HEK293 (cell line): ENCODE measurements at regions not wholly inside any gene's neighbourhood (a gene's known extent, or its start where the extent isn't known, plus 50 kb on each side); places are given as distances from the start of the nearest gene placed in this dataset.

Experiments
- CTCF ChIA-PET: fragments of 350-600 bp; formaldehyde crosslinking; extraction: SDS; loops from one replicate; lab custom pipeline; 2021; ENCODE audit warnings: antibody characterized with exemption; lab: Yijun Ruan, JAX
- POLR2A ChIA-PET: fragments of 300-600 bp; formaldehyde crosslinking; extraction: SDS; loops from one replicate; lab custom pipeline; 2020; ENCODE audit warnings: antibody characterized with exemption, inconsistent platforms; lab: Yijun Ruan, JAX
- H3K27ac ChIP-seq: fragments of 200-500 bp; sonication (Bioruptor generic); 2 replicates; pipeline ENCODE4 v1.5.1; 2014; ENCODE audit warnings: low read depth, low read length, control low read depth, inconsistent platforms; ENCODE audit errors: extremely low read depth
- H3K36me3 ChIP-seq, 2 experiments: fragments of 200-500 bp in 1 of 2; sonication (Bioruptor generic) in 1 of 2; 1 replicate in 1 of 2; 2 replicates in 1 of 2; pipeline ENCODE4 v1.5.1; 2014 to 2017; ENCODE audit warnings: inconsistent platforms in 2 of 2, low read length in 2 of 2; ENCODE audit not compliant: control insufficient read depth in 2 of 2, insufficient read depth in 1 of 2
- H3K4me1 ChIP-seq: fragments of 200-500 bp; sonication (Bioruptor generic); 2 replicates; pipeline ENCODE4 v1.5.1; 2014; ENCODE audit warnings: mild to moderate bottlenecking, low read length, inconsistent platforms; ENCODE audit not compliant: control insufficient read depth, insufficient read depth
- H3K4me3 ChIP-seq: 2 replicates; pipeline ENCODE4 v1.5.1; 2011; ENCODE audit warnings: low read depth, mild to moderate bottlenecking, control low read depth, low read length, moderate library complexity
- H3K9me3 ChIP-seq: fragments of 200-500 bp; sonication (Bioruptor generic); 2 replicates; pipeline ENCODE4 v1.5.1; 2014; ENCODE audit warnings: low read depth, low read length, inconsistent platforms; ENCODE audit not compliant: control insufficient read depth, insufficient read depth
- EGR2 ChIP-seq: fragments of 450-650 bp; formaldehyde crosslinking; IDR thresholded peaks from 2 replicates; pipeline ENCODE4 v1.5.1; 2016; ENCODE audit warnings: low read depth, missing biosample characterization, missing genetic modification characterization
- SALL2 ChIP-seq: fragments of 450-650 bp; formaldehyde crosslinking; IDR thresholded peaks from 2 replicates; pipeline ENCODE4 v1.5.0; 2017; ENCODE audit warnings: missing biosample characterization, mild to moderate bottlenecking, missing genetic modification characterization, borderline replicate concordance
- TRIM28 ChIP-seq: IDR thresholded peaks from 2 replicates; pipeline ENCODE4 v1.6.1; 2011; ENCODE audit warnings: low read length, control low read depth, borderline replicate concordance
- TSHZ1 ChIP-seq: fragments of 450-650 bp; formaldehyde crosslinking; IDR thresholded peaks from 2 replicates; pipeline ENCODE4 v1.5.1; 2016; ENCODE audit warnings: missing biosample characterization, missing genetic modification characterization, borderline replicate concordance
- ZBTB10 ChIP-seq: fragments of 450-650 bp; formaldehyde crosslinking; IDR thresholded peaks from 2 replicates; pipeline ENCODE4 v1.5.1; 2016; ENCODE audit warnings: missing biosample characterization, missing genetic modification characterization
- ZBTB11 ChIP-seq: fragments of 450-650 bp; formaldehyde crosslinking; conservative IDR thresholded peaks from 2 replicates; pipeline ENCODE4 v1.5.1; 2016; ENCODE audit warnings: low read depth, missing biosample characterization, missing genetic modification characterization
- ZBTB20 ChIP-seq: fragments of 450-650 bp; formaldehyde crosslinking; IDR thresholded peaks from 2 replicates; pipeline ENCODE4 v1.5.1; 2016; ENCODE audit warnings: missing biosample characterization, missing genetic modification characterization
- ZBTB44 ChIP-seq: fragments of 450-650 bp; IDR thresholded peaks from 2 replicates; pipeline ENCODE4 v1.5.1; 2018; ENCODE audit warnings: missing biosample characterization, mild to moderate bottlenecking, missing genetic modification characterization
- ZFHX2 ChIP-seq: fragments of 450-650 bp; formaldehyde crosslinking; conservative IDR thresholded peaks from 2 replicates; pipeline ENCODE4 v1.5.1; 2016; ENCODE audit warnings: missing biosample characterization, missing genetic modification characterization
- ZIC2 ChIP-seq: fragments of 450-650 bp; formaldehyde crosslinking; IDR thresholded peaks from 2 replicates; pipeline ENCODE4 v1.5.1; 2016; ENCODE audit warnings: missing biosample characterization, missing genetic modification characterization
- ZNF16 ChIP-seq: fragments of 450-650 bp; formaldehyde crosslinking; IDR thresholded peaks from 2 replicates; pipeline ENCODE4 v1.5.1; 2016; ENCODE audit warnings: low read depth, missing biosample characterization, missing genetic modification characterization
- ZNF19 ChIP-seq: fragments of 450-650 bp; formaldehyde crosslinking; IDR thresholded peaks from 2 replicates; pipeline ENCODE4; 2016; ENCODE audit warnings: missing biosample characterization, missing genetic modification characterization, low read depth
- ZNF248 ChIP-seq: fragments of 450-650 bp; formaldehyde crosslinking; IDR thresholded peaks from 2 replicates; pipeline ENCODE4 v1.5.1; 2017; ENCODE audit warnings: missing biosample characterization, missing genetic modification characterization
- ZNF311 ChIP-seq: fragments of 450-650 bp; formaldehyde crosslinking; IDR thresholded peaks from 2 replicates; pipeline ENCODE4 v1.5.1; 2017; ENCODE audit warnings: missing biosample characterization, missing genetic modification characterization, borderline replicate concordance
- ZNF391 ChIP-seq: fragments of 450-650 bp; formaldehyde crosslinking; IDR thresholded peaks from 2 replicates; pipeline ENCODE4 v1.5.1; 2016; ENCODE audit warnings: low read depth, missing biosample characterization, missing genetic modification characterization, borderline replicate concordance
- ZNF529 ChIP-seq: fragments of 450-650 bp; formaldehyde crosslinking; IDR thresholded peaks from 2 replicates; pipeline ENCODE4 v1.5.1; 2017; ENCODE audit warnings: missing genetic modification characterization, missing biosample characterization; ENCODE audit not compliant: insufficient replicate concordance
- ZNF596 ChIP-seq: fragments of 450-650 bp; IDR thresholded peaks from 2 replicates; pipeline ENCODE4 v1.5.0; 2018; ENCODE audit warnings: missing biosample characterization, mild to moderate bottlenecking, missing genetic modification characterization, moderate library complexity
- ZNF677 ChIP-seq: fragments of 450-650 bp; IDR thresholded peaks from 2 replicates; pipeline ENCODE4 v1.5.0; 2018; ENCODE audit warnings: missing biosample characterization, mild to moderate bottlenecking, missing genetic modification characterization, moderate library complexity
- TF ChIP-seq, protein P1 (sequence below): fragments of 450-650 bp; formaldehyde crosslinking; IDR thresholded peaks from 2 replicates; pipeline ENCODE4 v1.5.1; 2017; ENCODE audit warnings: missing biosample characterization, missing genetic modification characterization

- CTCF ChIA-PET: interaction anchor here (0.6 to 1.2 kb wide), 2 partner anchors 66 to 213 kb away, joined by 3 read pairs; no protein-coding TSS in a partner anchor
- no peaks in the 10 kb centered on the region for H3K4me1 ChIP-seq
- H3K27ac ChIP-seq: no peak overlapping the region
- H3K4me3 ChIP-seq: no peak overlapping the region
- POLR2A ChIA-PET: no interaction called here
- peak; percentile 89 for TF ChIP-seq EGR2 (tag by site-specific recombination)
- no peak for TF ChIP-seq ZNF677
- no peak for TF ChIP-seq ZNF529 (tag by site-specific recombination)
- no peak for TF ChIP-seq TRIM28
- TF ChIP-seq ZFHX2 (tag by site-specific recombination): peak; percentile 90
- no peak for TF ChIP-seq ZBTB44
- no peak for TF ChIP-seq ZBTB11 (tag by site-specific recombination)
- no peak for TF ChIP-seq SALL2 (tag by site-specific recombination)
- no peak for TF ChIP-seq ZNF391 (tag by site-specific recombination)
- TF ChIP-seq ZIC2 (tag by site-specific recombination): peak; percentile 74
- no peak for TF ChIP-seq ZNF248 (tag by site-specific recombination)
- H3K36me3 ChIP-seq: no peaks in the 10 kb centered on the region
- no peaks in the 10 kb centered on the region for H3K9me3 ChIP-seq
Observed at GRCh38 chr20:50398821-50399554, 111.2 kb upstream of the PTPN1 start.

DNA sequence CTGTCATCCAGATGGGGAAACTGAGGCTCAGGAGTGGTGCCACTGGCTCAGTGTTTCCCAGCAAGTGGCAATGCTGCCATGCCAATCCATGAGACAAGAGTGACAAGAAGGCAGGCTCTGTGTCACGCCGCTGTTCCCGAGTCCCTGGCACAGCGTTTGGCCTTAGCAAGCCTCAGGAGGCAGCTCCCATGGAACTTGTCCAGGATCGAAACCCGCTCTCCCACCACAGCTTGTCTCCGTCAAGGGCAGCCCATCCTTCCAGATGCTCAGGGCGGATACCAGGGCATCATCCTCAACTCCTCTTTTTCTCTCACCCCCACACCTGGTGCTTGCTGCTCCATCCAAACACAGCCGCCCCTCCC is 110.6 kb upstream of the PTPN1 start:
- ChIA-PET CTCF (interaction anchor here (0.6 to 1.2 kb wide), 2 partner anchors 65 to 214 kb away, joined by 3 read pairs; no protein-coding TSS in a partner anchor), POLR2A (no interaction called here)
- Histone ChIP-seq H3K4me1 (no peaks in the 10 kb centered on the region), H3K9me3 (no peaks in the 10 kb centered on the region), H3K4me3 (no peak overlapping the region), H3K27ac (no peak overlapping the region), H3K36me3 (no peaks in the 10 kb centered on the region)
- TF ChIP-seq, protein P1, sequence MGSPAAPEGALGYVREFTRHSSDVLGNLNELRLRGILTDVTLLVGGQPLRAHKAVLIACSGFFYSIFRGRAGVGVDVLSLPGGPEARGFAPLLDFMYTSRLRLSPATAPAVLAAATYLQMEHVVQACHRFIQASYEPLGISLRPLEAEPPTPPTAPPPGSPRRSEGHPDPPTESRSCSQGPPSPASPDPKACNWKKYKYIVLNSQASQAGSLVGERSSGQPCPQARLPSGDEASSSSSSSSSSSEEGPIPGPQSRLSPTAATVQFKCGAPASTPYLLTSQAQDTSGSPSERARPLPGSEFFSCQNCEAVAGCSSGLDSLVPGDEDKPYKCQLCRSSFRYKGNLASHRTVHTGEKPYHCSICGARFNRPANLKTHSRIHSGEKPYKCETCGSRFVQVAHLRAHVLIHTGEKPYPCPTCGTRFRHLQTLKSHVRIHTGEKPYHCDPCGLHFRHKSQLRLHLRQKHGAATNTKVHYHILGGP: no peak
- no peak for TF ChIP-seq TSHZ1 (tag by site-specific recombination)
- no peak for TF ChIP-seq ZNF16 (tag by site-specific recombination)
- no peak for TF ChIP-seq ZBTB10
- no peak for TF ChIP-seq ZNF19
- no peak for TF ChIP-seq ZNF248 (tag by site-specific recombination)
- TF ChIP-seq ZNF311 (tag by site-specific recombination): no peak
- TF ChIP-seq ZNF596 (tag by site-specific recombination): no peak
- no peak for TF ChIP-seq ZBTB20 (tag by site-specific recombination)
